PC-3 (cell line): ENCODE measurements at regions not wholly inside any gene's neighbourhood (a gene's known extent, or its start where the extent isn't known, plus 50 kb on each side); places are given as distances from the start of the nearest gene placed in this dataset.

Experiments
- ATAC-seq: fragments of 200-7000 bp; cut with Tn5 transposase; 2 replicates; pipeline ENCODE4 v1.9.1; 2020; ENCODE audit warnings: mild to moderate bottlenecking, moderate library complexity
- BruUV-seq: library from RNA; stranded (reverse); fragments of 400-500 nt; replicated peaks from 2 replicates; lab custom pipeline; 2021; lab: Mats Ljungman, UMichigan
- CTCF ChIA-PET: fragments of 300-600 bp; sonication (Branson Sonifier 250); formaldehyde crosslinking; loops from one replicate; lab custom pipeline; 2022; ENCODE audit warnings: antibody characterized with exemption; lab: Charles Lee
- POLR2A ChIA-PET: fragments of 300-600 bp; sonication (Branson Sonifier 250); formaldehyde crosslinking; loops from one replicate; lab custom pipeline; 2022; ENCODE audit warnings: antibody characterized with exemption; ENCODE audit not compliant: unreplicated experiment; lab: Charles Lee
- DNase-seq: peaks from one replicate; pipeline ENCODE4 v3.0.0-alpha.2; 2015
- H2AFZ ChIP-seq: fragments of 300-600 bp; sonication (generic); 2 replicates; pipeline ENCODE4 v1.6.0; 2016; ENCODE audit warnings: antibody characterized with exemption, low read length
- H3F3A ChIP-seq: fragments of 300-600 bp; sonication (generic); one replicate; pipeline ENCODE4 v1.6.0; 2017; ENCODE audit warnings: antibody characterized with exemption, low read length, control low read depth, mild to moderate bottlenecking; ENCODE audit not compliant: unreplicated experiment
- H3K27ac ChIP-seq: fragments of 300-600 bp; sonication (generic); 2 replicates; pipeline ENCODE4 v1.5.1; 2016; ENCODE audit warnings: mild to moderate bottlenecking, low read length
- H3K27me3 ChIP-seq: fragments of 300-600 bp; sonication (generic); 2 replicates; pipeline ENCODE4 v1.6.1; 2016; ENCODE audit warnings: low read length, mixed read lengths
- H3K36me3 ChIP-seq: fragments of 300-600 bp; sonication (generic); 2 replicates; pipeline ENCODE4 v1.6.1; 2016; ENCODE audit warnings: low read depth, mixed run types, low read length, mixed read lengths
- H3K4me1 ChIP-seq: fragments of 300-600 bp; sonication (generic); 2 replicates; pipeline ENCODE4 v1.5.1; 2016; ENCODE audit warnings: low read length; ENCODE audit not compliant: insufficient read depth
- H3K4me2 ChIP-seq: fragments of 300-600 bp; sonication (generic); 2 replicates; pipeline ENCODE4 v1.6.0; 2016; ENCODE audit warnings: low read length
- H3K4me3 ChIP-seq: fragments of 300-600 bp; sonication (generic); 2 replicates; pipeline ENCODE4 v1.5.1; 2016; ENCODE audit warnings: mild to moderate bottlenecking, low read length, mixed read lengths
- H3K79me2 ChIP-seq: fragments of 300-600 bp; sonication (generic); 2 replicates; pipeline ENCODE4 v1.6.1; 2017; ENCODE audit warnings: low read length, mixed read lengths
- H3K9ac ChIP-seq: fragments of 300-600 bp; sonication (generic); 2 replicates; pipeline ENCODE4 v1.6.0; 2016; ENCODE audit warnings: mild to moderate bottlenecking, low read length
- H3K9me2 ChIP-seq: fragments of 300-600 bp; sonication (generic); replicated peaks from 2 replicates; pipeline ENCODE4 v1.6.1; 2016; ENCODE audit warnings: mixed run types, low read length, mixed read lengths
- H3K9me3 ChIP-seq: fragments of 300-600 bp; sonication (generic); 2 replicates; pipeline ENCODE4 v1.6.1; 2016; ENCODE audit warnings: low read length, mixed read lengths
- H4K20me1 ChIP-seq: fragments of 300-600 bp; sonication (generic); 2 replicates; pipeline ENCODE4 v1.6.1; 2016; ENCODE audit warnings: low read length, mixed read lengths
- EZH2 ChIP-seq: fragments of 300-600 bp; sonication (generic); IDR thresholded peaks from one replicate; pipeline ENCODE4 v1.6.1; 2017; ENCODE audit warnings: antibody characterized with exemption, mild to moderate bottlenecking, low read length; ENCODE audit not compliant: unreplicated experiment
- EZH2phosphoT487 ChIP-seq: fragments of 300-600 bp; sonication (generic); IDR thresholded peaks from 2 replicates; pipeline ENCODE4 v1.6.1; 2018; ENCODE audit warnings: mild to moderate bottlenecking, antibody characterized with exemption, low read length, borderline replicate concordance
- intact Hi-C: fragments of 100-400 bp; cut with micrococcal nuclease; formaldehyde crosslinking; loops from 2 replicates; pipeline ENCODE4 v1.9.0; 2023
- TF ChIP-seq, protein P1 (sequence below): fragments of 300-600 bp; sonication (generic); conservative IDR thresholded peaks from 2 replicates; pipeline ENCODE4 v1.5.1; 2017; ENCODE audit warnings: antibody characterized with exemption, low read depth, mild to moderate bottlenecking, low read length

DNA sequence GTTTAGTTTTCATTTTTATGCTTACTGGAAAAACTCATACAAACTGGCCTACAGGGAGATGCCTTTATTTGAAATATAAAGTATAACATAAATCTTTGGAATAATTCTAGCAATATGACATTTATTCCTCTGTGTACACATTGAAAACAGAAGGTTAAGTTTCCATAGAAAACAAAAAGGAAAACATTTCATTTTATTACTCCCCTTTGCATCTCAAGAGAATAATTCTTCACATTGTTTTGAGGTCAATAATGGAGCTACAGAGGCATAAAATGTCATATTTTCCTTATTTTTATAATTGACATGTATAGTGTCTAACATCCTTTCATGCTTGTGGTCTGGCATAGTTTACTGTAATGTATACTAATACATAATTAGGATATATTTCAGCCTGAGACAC, 187.6 kb upstream of the AGTR1 start:
- Histone ChIP-seq H3K9me2 (no peaks in the 10 kb centered on the region), H3K9ac (no peak overlapping the region), H3K4me1 (no peaks in the 10 kb centered on the region), H3K9me3 (no peaks in the 10 kb centered on the region), H3K4me3 (no peak overlapping the region), H3K27ac (no peak overlapping the region), H3K36me3 (no peaks in the 10 kb centered on the region), H3F3A (no peaks in the 10 kb centered on the region), H3K4me2 (no peak overlapping the region), H3K79me2 (no peaks in the 10 kb centered on the region), H3K27me3 (no peaks in the 10 kb centered on the region), H2AFZ (no peak overlapping the region), H4K20me1 (no peaks in the 10 kb centered on the region)
- ATAC-seq (no peak), DNase-seq (no peak)
- BruUV-seq = no TSS peak
- intact Hi-C loops = no loop called here
- TF ChIP-seq, protein P1, sequence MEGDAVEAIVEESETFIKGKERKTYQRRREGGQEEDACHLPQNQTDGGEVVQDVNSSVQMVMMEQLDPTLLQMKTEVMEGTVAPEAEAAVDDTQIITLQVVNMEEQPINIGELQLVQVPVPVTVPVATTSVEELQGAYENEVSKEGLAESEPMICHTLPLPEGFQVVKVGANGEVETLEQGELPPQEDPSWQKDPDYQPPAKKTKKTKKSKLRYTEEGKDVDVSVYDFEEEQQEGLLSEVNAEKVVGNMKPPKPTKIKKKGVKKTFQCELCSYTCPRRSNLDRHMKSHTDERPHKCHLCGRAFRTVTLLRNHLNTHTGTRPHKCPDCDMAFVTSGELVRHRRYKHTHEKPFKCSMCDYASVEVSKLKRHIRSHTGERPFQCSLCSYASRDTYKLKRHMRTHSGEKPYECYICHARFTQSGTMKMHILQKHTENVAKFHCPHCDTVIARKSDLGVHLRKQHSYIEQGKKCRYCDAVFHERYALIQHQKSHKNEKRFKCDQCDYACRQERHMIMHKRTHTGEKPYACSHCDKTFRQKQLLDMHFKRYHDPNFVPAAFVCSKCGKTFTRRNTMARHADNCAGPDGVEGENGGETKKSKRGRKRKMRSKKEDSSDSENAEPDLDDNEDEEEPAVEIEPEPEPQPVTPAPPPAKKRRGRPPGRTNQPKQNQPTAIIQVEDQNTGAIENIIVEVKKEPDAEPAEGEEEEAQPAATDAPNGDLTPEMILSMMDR = no peak
- TF ChIP-seq EZH2 = no peak
- TF ChIP-seq EZH2phosphoT487 = no peak
- POLR2A ChIA-PET = no interaction called here
- CTCF ChIA-PET = no interaction called here

DNA sequence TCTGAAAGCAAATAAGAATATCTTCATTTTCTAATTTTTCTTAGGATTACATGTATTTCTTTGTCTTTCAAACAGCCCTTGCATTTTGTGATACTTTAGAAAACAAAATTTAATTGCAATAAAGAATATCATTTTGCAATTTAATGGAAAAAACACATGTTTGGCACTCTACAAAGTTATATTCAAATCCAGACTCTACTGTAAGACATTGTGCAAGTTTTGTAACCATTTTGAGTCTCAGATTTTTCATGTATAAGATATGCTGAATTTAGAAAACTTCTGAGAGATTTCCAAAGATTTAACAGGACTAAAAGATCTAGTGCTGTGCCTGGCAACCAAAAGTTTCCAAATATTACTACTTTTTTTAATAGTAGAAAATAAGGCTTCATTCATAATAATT, 187.1 kb upstream of the AGTR1 start:
- TF ChIP-seq, protein P1 = no peak
- TF ChIP-seq EZH2phosphoT487 = no peak
- TF ChIP-seq EZH2 = no peak

DNA sequence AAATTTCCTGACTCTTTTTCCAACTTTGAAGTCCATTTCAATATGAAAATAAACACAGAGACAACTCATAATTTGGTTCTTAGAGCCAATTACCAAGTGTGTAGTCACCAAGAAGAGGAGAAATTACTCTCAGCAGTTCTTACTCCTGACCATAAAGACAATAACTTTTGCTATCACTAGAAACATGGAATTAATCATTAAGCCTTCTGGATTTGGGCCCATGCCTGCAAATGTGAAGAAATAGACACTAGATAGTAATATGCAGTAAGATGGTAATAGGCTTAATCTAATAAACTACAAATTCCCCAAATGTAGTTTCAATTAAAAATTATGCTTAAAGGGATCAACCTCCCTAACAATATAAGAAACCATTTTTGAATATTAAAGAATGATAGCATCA, 185.1 kb upstream of the AGTR1 start:
- CTCF ChIA-PET = no interaction called here
- intact Hi-C loops = no loop called here
- no peak overlapping the region for H2AFZ ChIP-seq

More for the DNA sequence above, 187.1 kb upstream of the AGTR1 start:
- Histone ChIP-seq H2AFZ (no peak overlapping the region), H3F3A (no peaks in the 10 kb centered on the region), H3K9ac (no peak overlapping the region), H4K20me1 (no peaks in the 10 kb centered on the region), H3K4me3 (no peak overlapping the region), H3K4me2 (no peak overlapping the region), H3K79me2 (no peaks in the 10 kb centered on the region), H3K36me3 (no peaks in the 10 kb centered on the region), H3K4me1 (no peaks in the 10 kb centered on the region), H3K27me3 (no peaks in the 10 kb centered on the region), H3K27ac (no peak overlapping the region), H3K9me3 (no peaks in the 10 kb centered on the region), H3K9me2 (no peaks in the 10 kb centered on the region)
- DNase-seq (no peak), ATAC-seq (no peak)
- BruUV-seq = no TSS peak
- intact Hi-C loops = no loop called here
- ChIA-PET CTCF (no interaction called here), POLR2A (no interaction called here)

More for the DNA sequence above, 185.1 kb upstream of the AGTR1 start:
- Histone ChIP-seq H3K79me2 (no peaks in the 10 kb centered on the region), H3K27ac (no peak overlapping the region), H3K9me2 (no peaks in the 10 kb centered on the region), H3K36me3 (no peaks in the 10 kb centered on the region), H3K4me1 (no peaks in the 10 kb centered on the region), H3F3A (no peaks in the 10 kb centered on the region), H3K9ac (no peak overlapping the region), H3K9me3 (0 out of 2 replicates have a peak, but pooled peaks cover 3% of the 10 kb centered on the region), H3K27me3 (no peaks in the 10 kb centered on the region), H3K4me2 (no peak overlapping the region), H3K4me3 (no peak overlapping the region), H4K20me1 (no peaks in the 10 kb centered on the region)
- POLR2A ChIA-PET = no interaction called here
- TF ChIP-seq EZH2phosphoT487 (no peak), EZH2 (no peak)
- TF ChIP-seq, protein P1 = no peak
- BruUV-seq = no TSS peak
- ATAC-seq = no peak
- DNase-seq = no peak
